NCI-H82 (cell line): ENCODE measurements at regions not wholly inside any gene's neighbourhood (a gene's known extent, or its start where the extent isn't known, plus 50 kb on each side); places are given as distances from the start of the nearest gene placed in this dataset.

Source experiments
- DNase-seq: peaks from one replicate; lab custom pipeline; 2025; lab: John Stamatoyannopoulos, UW

GRCh38 chr1:169052727-169053126 is 53.8 kb upstream of the ATP1B1 start:
- no peak for DNase-seq

DNA sequence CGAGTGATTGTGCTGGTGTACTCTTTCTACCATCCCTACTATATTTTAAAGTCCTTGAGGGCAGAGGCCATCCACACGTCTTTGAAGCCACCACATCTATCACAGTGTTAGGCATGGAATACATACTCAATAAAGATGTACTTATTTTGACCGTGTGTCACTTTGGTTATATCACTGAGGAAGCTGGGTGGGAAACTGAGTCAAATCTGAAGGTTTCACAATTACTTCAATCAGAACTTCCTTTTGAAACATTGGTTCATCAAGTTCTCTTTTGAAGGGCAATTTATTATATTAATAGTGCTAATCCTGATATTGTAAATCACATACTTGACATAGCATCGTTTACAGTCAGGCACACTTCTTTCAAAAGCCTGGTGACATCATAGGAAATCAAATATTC is 53.3 kb upstream of the ATP1B1 start:
- no peak for DNase-seq
